WTC11 (cell line): ENCODE measurements at regions not wholly inside any gene's neighbourhood (a gene's known extent, or its start where the extent isn't known, plus 50 kb on each side); places are given as distances from the start of the nearest gene placed in this dataset.

Source experiments
- ATAC-seq: fragments of 200-7000 bp; cut with Tn5 transposase; 2 replicates; pipeline ENCODE4 v1.10.0; 2021; ENCODE audit warnings: mild to moderate bottlenecking, moderate library complexity
- CTCF ChIA-PET: fragments of 300-600 bp; sonication (Branson Sonifier 250); formaldehyde crosslinking; loops from one replicate; lab custom pipeline; 2021; ENCODE audit warnings: antibody characterized with exemption; lab: Charles Lee
- POLR2A ChIA-PET: fragments of 350-600 bp; sonication (Branson Sonifier 250); formaldehyde crosslinking; loops from one replicate; lab custom pipeline; 2021; ENCODE audit warnings: antibody characterized with exemption; lab: Charles Lee
- DNase-seq: peaks from one replicate; pipeline ENCODE4 v3.0.0; 2021; ENCODE audit warnings: low spot score
- H3K27ac Mint-ChIP-seq: 2 replicates; pipeline ENCODE4 v1.8.0; 2021; ENCODE audit warnings: mixed read lengths
- H3K27me3 Mint-ChIP-seq: 2 replicates; pipeline ENCODE4 v1.8.0; 2021; ENCODE audit warnings: low read depth, mild to moderate bottlenecking, moderate library complexity, mixed read lengths
- H3K36me3 Mint-ChIP-seq: 2 replicates; pipeline ENCODE4 v1.8.0; 2021; ENCODE audit warnings: mixed read lengths
- H3K4me1 Mint-ChIP-seq: 2 replicates; pipeline ENCODE4 v1.8.0; 2022; ENCODE audit warnings: mixed read lengths
- H3K4me3 Mint-ChIP-seq: 2 replicates; pipeline ENCODE4 v1.8.0; 2021; ENCODE audit warnings: mild to moderate bottlenecking, moderate library complexity, mixed read lengths
- H3K9me3 Mint-ChIP-seq: 2 replicates; pipeline ENCODE4 v1.8.0; 2021; ENCODE audit warnings: mixed read lengths
- ARID4B ChIP-seq: sonication (generic); formaldehyde crosslinking; IDR thresholded peaks from 2 replicates; pipeline ENCODE4 v1.8.0; 2023; ENCODE audit warnings: missing genetic modification reagents, mild to moderate bottlenecking, borderline replicate concordance
- CBFB ChIP-seq: sonication (generic); formaldehyde crosslinking; IDR thresholded peaks from 2 replicates; pipeline ENCODE4 v1.8.1; 2022; ENCODE audit warnings: mild to moderate bottlenecking, low read depth, missing genetic modification reagents
- CREM ChIP-seq: sonication (generic); formaldehyde crosslinking; IDR thresholded peaks from 2 replicates; pipeline ENCODE4 v1.8.1; 2022; ENCODE audit warnings: mild to moderate bottlenecking, missing genetic modification reagents, moderate library complexity
- CTCF ChIP-seq: fragments of 200-600 bp; IDR thresholded peaks from 2 replicates; pipeline ENCODE4 v1.8.0; 2022; ENCODE audit warnings: antibody characterized with exemption
- E2F5 ChIP-seq: sonication (generic); formaldehyde crosslinking; IDR thresholded peaks from 2 replicates; pipeline ENCODE4 v1.8.1; 2022; ENCODE audit warnings: mild to moderate bottlenecking, moderate library complexity, missing genetic modification reagents
- ELF4 ChIP-seq: sonication (generic); formaldehyde crosslinking; IDR thresholded peaks from 2 replicates; pipeline ENCODE4 v1.8.1; 2022; ENCODE audit warnings: low read depth, mild to moderate bottlenecking, moderate library complexity, missing genetic modification reagents
- ESRRA ChIP-seq: sonication (generic); formaldehyde crosslinking; IDR thresholded peaks from 2 replicates; pipeline ENCODE4 v1.8.1; 2022; ENCODE audit warnings: mild to moderate bottlenecking, missing genetic modification reagents, borderline replicate concordance
- FOXJ3 ChIP-seq: sonication (generic); formaldehyde crosslinking; IDR thresholded peaks from 2 replicates; pipeline ENCODE4 v1.9.0; 2021; ENCODE audit warnings: missing genetic modification reagents, mild to moderate bottlenecking, borderline replicate concordance
- IRF1 ChIP-seq: sonication (generic); formaldehyde crosslinking; IDR thresholded peaks from 2 replicates; pipeline ENCODE4 v1.8.0; 2023; ENCODE audit warnings: missing genetic modification reagents
- MXD4 ChIP-seq: fragments of 250-450 bp; sonication (Bioruptor Pico); IDR thresholded peaks from 2 replicates; pipeline ENCODE4 v1.8.0; 2021; ENCODE audit warnings: mild to moderate bottlenecking, moderate library complexity, borderline replicate concordance
- MYBL2 ChIP-seq: sonication (generic); formaldehyde crosslinking; IDR thresholded peaks from 2 replicates; pipeline ENCODE4 v1.8.1; 2023; ENCODE audit warnings: mild to moderate bottlenecking, moderate library complexity, missing genetic modification reagents
- NR1H2 ChIP-seq: sonication (generic); formaldehyde crosslinking; IDR thresholded peaks from 2 replicates; pipeline ENCODE4 v1.9.0; 2021; ENCODE audit warnings: mild to moderate bottlenecking, moderate library complexity, missing genetic modification reagents
- PRDM15 ChIP-seq: sonication (generic); formaldehyde crosslinking; IDR thresholded peaks from 2 replicates; pipeline ENCODE4 v1.8.0; 2022; ENCODE audit warnings: missing genetic modification reagents
- SMAD3 ChIP-seq: sonication (generic); formaldehyde crosslinking; IDR thresholded peaks from 2 replicates; pipeline ENCODE4 v1.8.0; 2022; ENCODE audit warnings: missing genetic modification reagents, mild to moderate bottlenecking, borderline replicate concordance
- SMAD4 ChIP-seq: sonication (generic); formaldehyde crosslinking; IDR thresholded peaks from 2 replicates; pipeline ENCODE4 v1.8.0; 2022; ENCODE audit warnings: mild to moderate bottlenecking, missing genetic modification reagents
- TCF7 ChIP-seq: sonication (generic); formaldehyde crosslinking; IDR thresholded peaks from 2 replicates; pipeline ENCODE4 v1.8.0; 2022; ENCODE audit warnings: mild to moderate bottlenecking, low read depth, missing genetic modification reagents, moderate library complexity
- TEAD1 ChIP-seq: sonication (generic); formaldehyde crosslinking; IDR thresholded peaks from 2 replicates; pipeline ENCODE4 v1.8.0; 2022; ENCODE audit warnings: mild to moderate bottlenecking, missing genetic modification reagents
- TP53 ChIP-seq: sonication (generic); formaldehyde crosslinking; IDR thresholded peaks from 2 replicates; pipeline ENCODE4 v1.8.1; 2023; ENCODE audit warnings: mild to moderate bottlenecking, missing genetic modification reagents
- ZNF121 ChIP-seq: sonication (generic); formaldehyde crosslinking; IDR thresholded peaks from 2 replicates; pipeline ENCODE4 v1.8.0; 2023; ENCODE audit warnings: missing genetic modification reagents
- ZNF219 ChIP-seq: sonication (generic); formaldehyde crosslinking; IDR thresholded peaks from 2 replicates; pipeline ENCODE4 v1.8.0; 2023; ENCODE audit warnings: missing genetic modification reagents, mild to moderate bottlenecking, borderline replicate concordance
- ZNF512 ChIP-seq: sonication (generic); formaldehyde crosslinking; IDR thresholded peaks from 2 replicates; pipeline ENCODE4 v1.8.1; 2022; ENCODE audit warnings: missing genetic modification reagents, borderline replicate concordance

GRCh38 chr18:26741758-26742157 lies 123.7 kb downstream of the AQP4 start:
- POLR2A ChIA-PET = no interaction called here
- Mint-ChIP-seq H3K4me1 (peaks cover 16% of the 10 kb centered on the region), H3K36me3 (peaks cover 15% of the 10 kb centered on the region), H3K27ac (no peak overlapping the region), H3K9me3 (peaks cover 30% of the 10 kb centered on the region), H3K27me3 (no peaks in the 10 kb centered on the region; the same call in 1 of the 2 replicates), H3K4me3 (no peak overlapping the region)
- CTCF ChIA-PET = no interaction called here
- ATAC-seq (no peak), DNase-seq (no peak)
- no peak for TF ChIP-seq ARID4B
- no peak for TF ChIP-seq FOXJ3 (CRISPR knock-in tag)
- no peak for TF ChIP-seq E2F5 (CRISPR knock-in tag)
- no peak for TF ChIP-seq ZNF219 (CRISPR knock-in tag)
- TF ChIP-seq CREM (CRISPR knock-in tag) = no peak
- no peak for TF ChIP-seq SMAD3
- TF ChIP-seq TEAD1 (CRISPR knock-in tag) = no peak
- TF ChIP-seq ZNF512 (CRISPR knock-in tag) = no peak
- no peak for TF ChIP-seq CBFB (CRISPR knock-in tag)
- TF ChIP-seq MXD4 (CRISPR knock-in tag) = no peak
- TF ChIP-seq TP53 (CRISPR knock-in tag) = no peak

GRCh38 chr18:26741048-26741447 lies 124.5 kb downstream of the AQP4 start:
- Mint-ChIP-seq H3K36me3 (peaks cover 15% of the 10 kb centered on the region), H3K9me3 (peaks cover 32% of the 10 kb centered on the region), H3K27me3 (no peaks in the 10 kb centered on the region; the same call in 1 of the 2 replicates), H3K4me1 (peaks cover 11% of the 10 kb centered on the region), H3K27ac (no peak overlapping the region), H3K4me3 (no peak overlapping the region)
- no peak for DNase-seq
- CTCF ChIA-PET = no interaction called here
- POLR2A ChIA-PET = no interaction called here
- no peak for TF ChIP-seq MYBL2
- TF ChIP-seq TCF7 (CRISPR knock-in tag) = no peak
- TF ChIP-seq IRF1 (CRISPR knock-in tag) = no peak
- no peak for TF ChIP-seq PRDM15 (CRISPR knock-in tag)
- no peak for TF ChIP-seq ZNF512 (CRISPR knock-in tag)
- TF ChIP-seq ZNF121 (CRISPR knock-in tag) = no peak
- no peak for TF ChIP-seq ELF4
- no peak for TF ChIP-seq SMAD4 (CRISPR knock-in tag)
- no peak for TF ChIP-seq CTCF
- no peak for TF ChIP-seq ESRRA (CRISPR knock-in tag)
- no peak for TF ChIP-seq NR1H2
- no peak for ATAC-seq
